HG02884 (cell line): ENCODE measurements at regions not wholly inside any gene's neighbourhood (a gene's known extent, or its start where the extent isn't known, plus 50 kb on each side); places are given as distances from the start of the nearest gene placed in this dataset.
A peak's percentile ranks its signal among the peaks of the same experiment; 100 is the strongest.
"Not testable (repeated sequence)": the region's sequence is repeated elsewhere in the genome, so short reads cannot be mapped to it uniquely, and the experiment has no call there.

Experiments
- ATAC-seq: cut with Tn5 transposase; IDR thresholded peaks from one replicate; pipeline ENCODE4 v1.9.1; 2021; ENCODE audit warnings: mild to moderate bottlenecking, moderate library complexity; ENCODE audit not compliant: unreplicated experiment

- no peak for ATAC-seq
These were observed 303.3 kb downstream of the ARRDC4 start for GRCh38 chr15:98263787-98264186.

- ATAC-seq, result no peak
These were observed 305.8 kb downstream of the ARRDC4 start for GRCh38 chr15:98266295-98266694.

DNA sequence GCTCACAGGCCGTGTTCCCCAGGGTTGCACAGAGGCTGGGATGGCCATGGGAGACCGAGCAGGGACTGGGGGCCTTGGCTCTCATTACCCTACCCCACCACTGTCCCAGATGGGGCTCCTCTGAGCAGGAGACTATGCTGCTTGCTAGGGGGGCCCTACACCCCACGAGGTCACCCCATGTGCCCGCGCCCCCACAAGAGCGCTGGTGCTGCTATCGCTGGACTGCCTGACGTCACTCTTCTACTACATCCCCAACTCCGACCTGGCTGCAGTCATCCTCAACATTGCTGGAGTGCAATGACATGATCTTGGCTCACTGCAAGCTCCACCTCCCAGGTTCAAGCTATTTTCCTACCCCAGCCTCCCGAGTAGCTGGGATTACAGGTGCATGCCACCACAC is 307.7 kb downstream of the ARRDC4 start:
- ATAC-seq, result no peak

DNA sequence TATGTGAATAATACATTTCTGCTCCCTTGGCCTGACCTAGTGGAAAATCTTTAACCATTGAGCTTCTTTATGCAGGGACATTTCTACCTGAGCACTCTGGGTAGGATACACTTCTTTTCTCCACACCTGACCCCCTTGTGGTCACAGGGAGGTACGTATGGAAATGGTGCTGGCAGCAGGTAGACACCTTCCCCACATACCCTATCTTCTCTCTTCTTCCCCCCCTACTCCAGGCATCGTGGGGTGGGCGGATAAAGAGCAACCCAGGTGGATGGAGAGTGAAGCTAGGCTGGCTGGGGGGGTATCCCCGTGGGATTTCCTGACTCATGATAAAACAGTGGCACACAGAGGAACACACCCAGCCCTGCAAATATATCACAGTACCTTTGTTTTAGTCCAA is 312.1 kb downstream of the ARRDC4 start:
- no peak for ATAC-seq

DNA sequence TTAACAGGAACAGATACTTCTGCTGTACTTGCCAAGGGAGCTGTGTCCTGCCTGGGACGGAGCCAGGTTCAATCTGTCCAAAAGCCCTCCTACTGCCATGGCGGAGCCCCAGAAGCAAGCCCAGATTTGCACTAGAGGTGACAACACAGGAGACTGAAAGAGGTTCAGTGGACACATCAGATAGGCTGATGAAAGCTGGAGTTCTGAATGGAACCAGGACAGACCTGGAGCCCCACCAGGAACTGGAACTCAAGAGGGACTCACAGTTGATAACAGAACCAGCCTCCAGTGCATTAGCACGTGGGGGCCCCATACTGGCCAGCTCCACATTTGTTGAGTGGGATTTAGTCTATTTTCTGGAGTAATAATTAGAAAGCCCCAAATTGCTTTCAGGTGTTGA is 315.5 kb downstream of the ARRDC4 start:
- no peak for ATAC-seq

GRCh38 chr15:98277602-98278001 is 317.1 kb downstream of the ARRDC4 start:
- ATAC-seq, result no peak

DNA sequence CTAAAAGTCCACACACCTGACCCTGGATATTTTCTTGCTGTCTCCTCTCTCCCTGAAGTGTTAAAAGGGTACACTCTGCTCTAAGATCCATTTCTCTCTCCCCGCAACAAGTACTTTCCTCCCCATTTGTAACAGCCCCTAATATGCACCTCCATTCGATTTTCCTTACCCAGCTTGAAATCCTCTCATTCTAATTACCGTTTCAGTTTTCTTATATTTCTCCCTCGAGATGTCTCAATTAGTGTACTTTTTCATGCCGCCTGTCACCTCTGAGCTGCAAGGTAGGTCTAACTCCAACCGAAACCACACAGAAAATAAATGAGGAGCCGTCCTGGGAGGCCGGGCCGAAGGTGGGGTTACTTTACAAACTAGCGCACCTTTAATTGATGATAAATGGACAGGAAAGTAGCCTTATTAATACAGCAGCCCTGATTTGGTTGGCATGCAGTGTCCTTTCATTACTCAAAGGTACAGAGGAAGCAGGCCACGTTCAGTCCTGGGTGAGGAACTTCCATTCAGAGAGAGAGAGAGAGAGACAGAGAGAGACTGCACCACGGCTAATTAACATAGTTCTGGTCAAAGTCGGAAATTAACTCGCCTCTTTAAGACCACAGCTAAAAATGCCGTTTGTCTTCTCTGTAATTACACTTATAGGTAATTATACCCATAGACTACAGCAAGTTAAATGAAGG is 319.9 kb downstream of the ARRDC4 start:
- ATAC-seq, result no peak

GRCh38 chr15:98281130-98281529 is 320.6 kb downstream of the ARRDC4 start:
- ATAC-seq, result no peak

DNA sequence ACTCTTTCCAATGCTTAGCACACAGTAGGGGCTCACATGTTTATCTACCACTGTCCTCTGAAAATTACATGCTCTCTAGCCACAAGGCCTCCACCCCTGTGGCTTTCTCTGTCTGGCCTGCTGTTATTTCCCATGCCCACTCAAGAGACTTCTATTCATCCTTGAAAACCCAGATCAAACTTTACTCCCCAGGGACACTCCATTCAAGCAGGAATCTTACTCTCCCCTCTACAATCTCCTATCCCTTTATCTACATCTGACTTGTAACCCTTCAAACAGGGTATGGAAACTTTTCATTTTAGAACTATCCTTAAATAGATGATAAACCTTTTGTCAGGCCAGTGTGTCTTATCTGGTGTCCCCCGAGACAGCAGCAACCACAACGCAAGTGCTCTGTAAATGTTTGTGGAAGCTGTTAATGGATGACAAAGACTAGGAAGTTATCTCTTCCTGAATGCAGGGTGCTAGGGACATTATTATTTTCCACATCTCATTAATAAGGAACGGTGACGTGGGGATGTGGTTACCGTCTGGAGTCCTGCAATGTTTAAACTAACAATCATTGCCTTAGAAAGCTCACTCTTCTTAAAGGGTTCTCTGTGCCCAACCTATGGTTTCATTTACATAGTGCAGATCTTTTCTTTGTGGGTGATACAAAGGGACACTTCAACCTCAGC is 322.3 kb downstream of the ARRDC4 start:
- ATAC-seq, result no peak

DNA sequence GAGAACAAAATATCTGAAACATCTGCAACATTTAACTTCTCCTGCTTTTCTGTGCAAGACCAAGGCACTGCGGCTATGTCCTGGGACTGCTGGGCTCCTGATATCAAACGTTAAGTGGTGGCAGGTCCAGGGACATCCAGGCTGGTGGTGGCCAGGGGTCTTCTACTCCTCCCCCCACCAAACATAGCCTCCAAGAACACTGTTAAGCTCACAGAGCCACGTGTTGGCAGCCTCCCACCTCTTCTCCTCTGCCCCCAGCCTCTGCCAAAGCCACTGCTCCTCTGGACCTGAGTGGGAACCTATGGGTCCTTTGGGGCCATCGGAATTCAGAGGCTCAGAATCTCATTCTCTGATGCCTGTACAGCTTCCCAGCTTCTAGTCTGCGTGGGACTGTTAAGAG is 325.7 kb downstream of the ARRDC4 start:
- no peak for ATAC-seq

GRCh38 chr15:98286831-98287230 is 326.3 kb downstream of the ARRDC4 start:
- ATAC-seq, result no peak

DNA sequence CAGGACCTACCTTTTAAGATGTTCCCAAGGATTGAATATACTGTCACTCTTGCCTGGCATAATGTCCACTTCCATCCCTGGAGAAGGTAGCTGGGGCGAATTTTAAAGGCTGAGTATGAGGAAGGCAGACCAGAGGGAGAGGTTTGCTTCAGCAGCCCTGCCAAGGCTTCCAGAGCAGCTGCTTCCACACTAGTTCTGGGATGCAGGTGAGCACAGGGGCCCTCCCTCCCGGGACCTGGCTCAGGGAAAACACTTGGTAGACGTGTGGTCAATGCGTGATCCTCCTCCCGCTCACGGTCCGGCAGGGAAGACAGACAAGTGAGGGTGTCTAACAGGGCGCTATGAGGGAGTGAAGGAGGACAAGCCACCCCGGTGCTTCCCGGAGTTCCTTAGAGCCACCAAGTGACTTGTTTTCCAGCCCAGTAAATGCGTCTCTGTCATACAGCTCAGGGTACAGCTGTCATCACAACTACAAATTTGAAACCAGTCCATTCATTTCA is 327.6 kb downstream of the ARRDC4 start:
- ATAC-seq, result no peak

DNA sequence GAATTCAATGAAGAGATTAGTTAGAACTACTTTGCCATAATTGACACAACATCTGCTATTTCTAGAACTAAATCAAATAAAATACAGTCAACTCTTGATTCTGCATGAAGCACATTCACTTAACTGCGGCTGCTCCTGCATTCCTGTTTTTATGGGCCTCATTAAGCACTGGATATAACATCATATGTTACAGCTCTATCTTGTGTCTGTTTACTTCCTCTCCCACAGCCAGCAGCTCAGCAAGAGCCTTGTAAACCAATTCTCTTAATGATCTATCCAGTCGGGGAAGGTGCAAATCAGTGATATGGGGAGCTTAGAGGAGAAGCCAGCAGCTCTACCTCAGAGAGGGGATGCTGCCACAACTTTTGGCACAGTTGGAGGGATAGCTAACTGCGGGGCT is 329.2 kb downstream of the ARRDC4 start:
- ATAC-seq, result no peak

- ATAC-seq, result peak; percentile 65
These were observed 332.1 kb downstream of the ARRDC4 start for GRCh38 chr15:98292442-98293240.

DNA sequence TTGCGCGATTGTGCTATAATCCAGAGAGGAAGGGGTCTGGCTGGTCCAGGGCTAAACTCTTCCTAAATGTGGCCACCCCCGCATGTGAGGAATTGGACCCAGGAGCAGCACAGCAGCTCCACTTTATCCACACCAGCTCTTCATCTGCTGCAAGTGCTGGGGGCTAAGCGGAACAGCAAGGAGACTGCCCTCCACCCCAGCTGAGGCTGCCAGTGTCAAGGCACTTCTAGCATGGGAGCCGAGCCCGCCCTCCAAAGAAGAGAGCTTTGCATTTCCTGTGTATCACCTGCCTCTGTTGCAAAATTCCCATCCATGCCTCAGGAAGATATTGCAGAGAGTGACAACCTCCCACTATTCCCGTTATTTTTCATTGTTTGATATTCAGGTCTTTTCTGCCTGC is 333.6 kb downstream of the ARRDC4 start:
- ATAC-seq, result no peak

GRCh38 chr15:98295101-98295759 is 334.7 kb downstream of the ARRDC4 start:
- not testable (repeated sequence) for ATAC-seq

DNA sequence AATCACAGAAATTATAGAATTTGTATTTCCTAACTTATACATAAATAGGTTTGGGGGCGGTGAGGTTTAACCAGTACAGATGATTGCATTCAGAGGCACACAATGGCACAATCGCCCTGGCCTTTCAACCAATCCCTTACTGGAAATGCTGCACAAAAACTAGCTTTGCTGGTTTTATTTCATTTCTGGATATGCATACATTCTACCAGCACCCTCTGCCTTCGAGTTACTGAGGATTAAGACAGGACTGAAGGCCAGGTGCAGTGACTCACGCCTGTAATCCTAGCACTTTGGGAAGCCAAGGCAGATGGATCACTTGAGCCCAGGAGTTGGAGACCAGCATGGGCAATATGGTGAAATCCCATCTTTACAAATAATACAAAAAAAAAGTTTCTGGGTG is 336.1 kb downstream of the ARRDC4 start:
- ATAC-seq, result no peak

DNA sequence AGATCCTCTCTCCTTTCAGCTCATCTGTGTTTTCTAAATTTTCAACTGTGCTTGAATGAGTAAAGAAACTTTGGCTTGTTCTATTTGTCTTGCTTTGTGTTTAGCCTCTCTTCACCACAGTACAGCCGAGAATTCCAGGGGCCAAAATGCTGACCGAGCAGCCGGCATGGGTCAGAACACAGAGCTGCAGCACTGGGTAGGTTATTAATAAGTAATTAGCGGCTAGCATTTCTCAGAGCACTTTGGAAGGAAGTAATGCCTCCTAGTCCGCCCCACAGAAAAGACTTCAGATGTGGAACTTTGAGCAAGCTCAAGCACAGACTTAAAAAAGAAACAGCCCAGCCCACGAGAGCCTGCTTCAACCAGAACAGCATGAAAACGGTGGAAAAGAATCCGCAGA is 343.9 kb downstream of the ARRDC4 start:
- ATAC-seq, result no peak

GRCh38 chr15:98308117-98308516 is 340.2 kb upstream of the IGF1R start:
- ATAC-seq, result no peak

- ATAC-seq, result peak; percentile 83
These were observed 336.7 kb upstream of the IGF1R start for GRCh38 chr15:98311566-98312188.

GRCh38 chr15:98312913-98313312 is 335.4 kb upstream of the IGF1R start:
- no peak for ATAC-seq
